B cell (primary cell): ENCODE measurements at regions not wholly inside any gene's neighbourhood (a gene's known extent, or its start where the extent isn't known, plus 50 kb on each side); places are given as distances from the start of the nearest gene placed in this dataset.
A peak's percentile ranks its signal among the peaks of the same experiment; 100 is the strongest.

Source experiments
- ATAC-seq: fragments of 200-7000 bp; cut with Tn5 transposase; one replicate; pipeline ENCODE4 v1.10.0; 2021; ENCODE audit warnings: low read depth, mild to moderate bottlenecking, moderate number of reproducible peaks, moderate library complexity
- CTCF ChIA-PET: fragments of 350-600 bp; sonication (Branson Sonifier 250); formaldehyde crosslinking; loops from one replicate; lab custom pipeline; 2021; ENCODE audit warnings: antibody characterized with exemption, inconsistent platforms; lab: Charles Lee
- POLR2A ChIA-PET: fragments of 350-600 bp; sonication (Branson Sonifier 250); formaldehyde crosslinking; loops from one replicate; lab custom pipeline; 2021; ENCODE audit warnings: antibody characterized with exemption; lab: Charles Lee
- DNase-seq: peaks from one replicate; pipeline ENCODE4 v3.0.0; 2013
- H2AFZ ChIP-seq: 2 replicates; pipeline ENCODE4 v1.6.1; 2012; ENCODE audit warnings: mild to moderate bottlenecking, low read depth, low read length; ENCODE audit not compliant: insufficient read depth, poor library complexity, severe bottlenecking
- H3K27ac ChIP-seq, 2 donors: 1 replicate in 1 of 2; 2 replicates in 1 of 2; pipeline ENCODE4 v1.5.1; 2012 to 2013; ENCODE audit warnings: low read length in 2 of 2, mild to moderate bottlenecking in 2 of 2, moderate library complexity in 1 of 2
- H3K27me3 ChIP-seq, 4 experiments: fragments of 200-600 bp in 1 of 4; sonication (generic) in 1 of 4; replicated peaks in 1 of 4; 1 replicate in 2 of 4; 2 replicates in 2 of 4; pipeline versions ENCODE4 v1.6.1 to v1.7.0; 2013 to 2016; ENCODE audit warnings: low read length in 3 of 4, mild to moderate bottlenecking in 2 of 4, mixed read lengths in 1 of 4, moderate library complexity in 1 of 4; ENCODE audit not compliant: insufficient read depth in 4 of 4, control insufficient read depth in 3 of 4; ENCODE audit errors: control extremely low read depth in 1 of 4
- H3K36me3 ChIP-seq, 2 experiments: replicated peaks in 1 of 2; 1 replicate in 1 of 2; 2 replicates in 1 of 2; pipeline versions ENCODE4 v1.6.1 to v1.7.1; 2013; ENCODE audit warnings: low read length in 1 of 2; ENCODE audit not compliant: insufficient read depth in 2 of 2, control insufficient read depth in 1 of 2; ENCODE audit errors: control extremely low read depth in 1 of 2, extremely low read depth in 1 of 2
- H3K4me1 ChIP-seq, 2 donors: fragments of 200-600 bp in 1 of 2; sonication (generic) in 1 of 2; 1 replicate in 1 of 2; 2 replicates in 1 of 2; pipeline versions ENCODE4 v1.5.1 to v1.6.1; 2013 to 2017; ENCODE audit warnings: low read length in 2 of 2; ENCODE audit not compliant: control insufficient read depth in 2 of 2, insufficient read depth in 2 of 2
- H3K4me2 ChIP-seq: replicated peaks from 2 replicates; pipeline ENCODE3; 2012; ENCODE audit warnings: mild to moderate bottlenecking, low read depth, low read length; ENCODE audit not compliant: poor library complexity, severe bottlenecking
- H3K4me3 ChIP-seq, 5 experiments: fragments of 200-600 bp in 1 of 5; sonication (generic) in 1 of 5; 1 replicate in 3 of 5; 2 replicates in 2 of 5; pipeline versions ENCODE4 v1.5.1 to v1.7.0; 2011 to 2016; ENCODE audit warnings: low read length in 4 of 5, mild to moderate bottlenecking in 4 of 5, low read depth in 2 of 5, control low read depth in 1 of 5, moderate library complexity in 1 of 5; ENCODE audit not compliant: insufficient read depth in 1 of 5; ENCODE audit errors: control extremely low read depth in 1 of 5, extremely low read depth in 1 of 5
- H3K79me2 ChIP-seq: fragments of 200-600 bp; sonication (generic); one replicate; pipeline ENCODE4 v1.6.0; 2016; ENCODE audit warnings: low read length; ENCODE audit not compliant: control insufficient read depth, insufficient read depth
- H3K9ac ChIP-seq: fragments of 200-600 bp; sonication (generic); 2 replicates; pipeline ENCODE4 v1.6.1; 2017; ENCODE audit warnings: mild to moderate bottlenecking, low read length, moderate library complexity
- H3K9me3 ChIP-seq, 3 donors: one replicate each; pipeline versions ENCODE4 v1.6.1 to v1.7.1; 2013; ENCODE audit warnings: low read length in 2 of 3; ENCODE audit not compliant: control insufficient read depth in 2 of 3, insufficient read depth in 1 of 3; ENCODE audit errors: control extremely low read depth in 1 of 3
- H4K20me1 ChIP-seq: 2 replicates; pipeline ENCODE4 v1.6.0; 2012; ENCODE audit warnings: mild to moderate bottlenecking, low read length; ENCODE audit not compliant: insufficient read depth, control insufficient read depth, poor library complexity, severe bottlenecking
- H3K27ac Mint-ChIP-seq: one replicate; pipeline ENCODE4 v1.8.0; 2021; ENCODE audit warnings: mixed read lengths
- H3K27me3 Mint-ChIP-seq: one replicate; pipeline ENCODE4 v1.8.0; 2021; ENCODE audit warnings: mixed read lengths
- H3K4me1 Mint-ChIP-seq: one replicate; pipeline ENCODE4 v1.8.0; 2021; ENCODE audit warnings: mixed read lengths
- H3K4me3 Mint-ChIP-seq: one replicate; pipeline ENCODE4 v1.8.0; 2021; ENCODE audit warnings: mixed read lengths
- H3K9me3 Mint-ChIP-seq: one replicate; pipeline ENCODE4 v1.8.0; 2022; ENCODE audit warnings: mixed read lengths; ENCODE audit not compliant: insufficient read depth
- CTCF ChIP-seq: fragments of 200-600 bp; IDR thresholded peaks from one replicate; pipeline ENCODE4 v1.8.0; 2022; ENCODE audit warnings: antibody characterized with exemption, mild to moderate bottlenecking
- EZH2 ChIP-seq: IDR thresholded peaks from 2 replicates; pipeline ENCODE4 v1.6.1; 2012; ENCODE audit warnings: borderline replicate concordance, low read depth, mild to moderate bottlenecking, moderate library complexity, low read length; ENCODE audit not compliant: insufficient read depth, poor library complexity, severe bottlenecking
- WGBS: methylation state at CpG from one replicate; pipeline ENCODE4 v1.1.5; 2013; ENCODE audit warnings: missing lambda C conversion rate; ENCODE audit not compliant: insufficient coverage; 5-methylcytosine and 5-hydroxymethylcytosine counted together
- intact Hi-C: fragments of 100-400 bp; cut with micrococcal nuclease; formaldehyde crosslinking; loops from one replicate; pipeline ENCODE4 v1.10.0; 2022

DNA sequence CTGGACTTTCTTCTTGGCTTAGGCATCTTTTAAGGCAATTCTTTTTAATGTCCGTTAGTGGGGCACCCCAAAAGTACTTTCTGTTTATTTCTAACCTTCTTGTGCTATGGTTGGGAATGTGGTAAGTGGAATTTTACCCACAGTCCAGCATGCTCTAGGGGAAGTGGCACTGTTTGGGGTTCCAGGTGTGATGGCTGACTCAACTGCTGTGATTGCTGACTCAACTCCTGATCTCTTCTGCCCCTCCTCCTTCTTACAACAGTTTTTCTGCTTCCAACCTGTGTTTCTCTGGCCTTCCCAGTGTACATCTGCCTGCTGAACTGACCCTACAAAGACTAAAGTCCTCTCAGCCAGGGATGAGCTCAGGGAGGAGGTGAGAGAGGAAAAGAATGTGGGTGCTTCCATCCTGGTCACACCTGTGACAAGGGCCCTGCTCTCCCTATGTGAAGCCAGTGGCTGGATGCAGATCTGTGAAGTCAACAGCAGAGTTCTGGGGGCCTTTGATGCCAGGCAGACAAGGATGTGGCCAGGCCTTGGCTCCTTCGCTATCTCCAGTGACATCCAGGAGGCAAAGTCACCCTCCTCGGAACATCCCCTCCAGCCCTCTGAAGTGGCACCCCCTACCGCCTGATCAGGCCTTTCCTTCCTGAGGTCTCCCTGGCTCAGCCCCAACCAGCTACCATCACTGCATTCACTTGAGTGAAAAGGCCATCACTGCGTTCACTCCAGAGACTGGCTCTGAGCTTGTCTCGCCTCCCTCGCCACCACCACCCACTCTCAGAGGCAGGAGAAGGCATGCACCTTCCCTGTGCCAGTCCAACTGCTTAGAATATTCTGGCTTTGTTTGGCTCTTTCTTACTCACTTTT, 72.2 kb downstream of the C5orf15 start:
- CTCF ChIA-PET = interaction anchor here (0.9 to 1.9 kb wide), 2 partner anchors 10 to 27 kb away, joined by 3 to 10 read pairs; no protein-coding TSS in a partner anchor
- Histone ChIP-seq H3K27ac (no peak overlapping the region), H3K4me2 (peak overlapping the region; percentile 29), H3K36me3 (no peaks in the 10 kb centered on the region), H2AFZ (no peak overlapping the region), H3K27me3 (no peaks in the 10 kb centered on the region), H3K9ac (no peak overlapping the region), H3K79me2 (no peaks in the 10 kb centered on the region), H3K4me1 (peaks cover 32 to 36% of the 10 kb centered on the region in 2 donors), H4K20me1 (no peaks in the 10 kb centered on the region), H3K9me3 (no peaks in the 10 kb centered on the region), H3K4me3 (no peak overlapping the region)
- WGBS = 93% methylated on average over 5 of the region's 7 CpGs
- POLR2A ChIA-PET = no interaction called here
- Mint-ChIP-seq H3K27me3 (no peaks in the 10 kb centered on the region), H3K4me1 (peaks cover 31% of the 10 kb centered on the region), H3K9me3 (no peaks in the 10 kb centered on the region), H3K27ac (no peak overlapping the region), H3K4me3 (no peak overlapping the region)
- DNase-seq = no peak
- TF ChIP-seq EZH2 = no peak
- intact Hi-C loops = no loop called here
- no peak for ATAC-seq

DNA sequence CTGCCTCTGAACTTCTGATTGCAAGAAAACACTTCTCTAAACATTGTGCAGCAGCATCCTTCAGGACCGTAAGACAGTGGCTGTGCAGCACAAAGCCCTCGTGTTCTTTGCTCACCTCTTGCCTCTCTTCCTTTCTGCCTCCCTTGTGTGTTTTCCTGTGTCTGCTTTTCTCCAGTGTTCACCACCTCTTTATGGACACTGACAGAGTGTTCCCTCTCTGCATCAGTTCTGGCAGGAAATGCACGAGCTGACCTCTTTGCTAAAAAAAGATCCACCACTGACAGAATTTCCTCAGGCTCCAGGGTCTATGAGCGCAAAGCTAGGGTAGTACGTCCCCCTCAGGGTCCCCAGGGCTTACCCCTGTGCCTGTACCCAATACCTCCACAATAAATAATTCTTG, 74.3 kb downstream of the C5orf15 start:
- H3K27ac ChIP-seq = no peak overlapping the region
- H3K9ac ChIP-seq = no peak overlapping the region
- H3K4me3 Mint-ChIP-seq = no peak overlapping the region
- H3K27me3 ChIP-seq = no peaks in the 10 kb centered on the region
- intact Hi-C loops = no loop called here
- 14% methylated on average over 3 of the region's 5 CpGs for WGBS
- H2AFZ ChIP-seq = peak overlapping the region; percentile 41
- H4K20me1 ChIP-seq = no peaks in the 10 kb centered on the region
- peaks cover 31% of the 10 kb centered on the region for H3K4me1 Mint-ChIP-seq
- H3K4me1 ChIP-seq = peaks cover 32 to 36% of the 10 kb centered on the region in 2 donors
- H3K79me2 ChIP-seq = no peaks in the 10 kb centered on the region
- peak overlapping the region; percentile 42 for H3K4me2 ChIP-seq
- no peak for ATAC-seq
- H3K4me3 ChIP-seq = no peak overlapping the region
- no peaks in the 10 kb centered on the region for H3K27me3 Mint-ChIP-seq
- no peaks in the 10 kb centered on the region for H3K9me3 ChIP-seq
- ChIA-PET CTCF (interaction anchor here (0.9 to 1.4 kb wide), 4 partner anchors 9 to 145 kb away, joined by 3 to 4 read pairs (median 3); no protein-coding TSS in a partner anchor), POLR2A (no interaction called here)
- no peak overlapping the region for H3K27ac Mint-ChIP-seq
- H3K36me3 ChIP-seq = no peaks in the 10 kb centered on the region
- H3K9me3 Mint-ChIP-seq = no peaks in the 10 kb centered on the region
- no peak for DNase-seq
- TF ChIP-seq CTCF = no peak
- no peak for TF ChIP-seq EZH2
